ENCODE measurements at regions not wholly inside any gene's neighbourhood (a gene's known extent, or its start where the extent isn't known, plus 50 kb on each side); places are given as distances from the start of the nearest gene placed in this dataset.

- TF ChIP-seq CTCF (IDR thresholded peaks at IDR 0.05; ENCODE audit: borderline replicate concordance, insufficient read depth, low read depth, low read length): no peak
- H3K4me3 ChIP-seq (ENCODE audit: low read depth, low read length): no peak overlapping the region
Measured at GRCh38 chr7:16212610-16213009, 208.7 kb downstream of the CRPPA start.

- no peak for TF ChIP-seq CTCF (IDR thresholded peaks at IDR 0.05; ENCODE audit: borderline replicate concordance, insufficient read depth, low read depth, low read length)
- no peak overlapping the region for H3K4me3 ChIP-seq (ENCODE audit: low read depth, low read length)
Measured at GRCh38 chr7:16212032-16212431, 209.3 kb downstream of the CRPPA start.

- no peak overlapping the region for H3K4me3 ChIP-seq (ENCODE audit: low read depth, low read length)
- no peak for TF ChIP-seq CTCF (IDR thresholded peaks at IDR 0.05; ENCODE audit: borderline replicate concordance, insufficient read depth, low read depth, low read length)
Measured at GRCh38 chr7:16211402-16211925, 209.9 kb downstream of the CRPPA start.

GRCh38 chr7:16210171-16210570, 211.2 kb downstream of the CRPPA start:
- no peak for TF ChIP-seq CTCF (IDR thresholded peaks at IDR 0.05; ENCODE audit: borderline replicate concordance, insufficient read depth, low read depth, low read length)

GRCh38 chr7:16207321-16207720, 214.0 kb downstream of the CRPPA start:
- no peak for TF ChIP-seq CTCF (IDR thresholded peaks at IDR 0.05; ENCODE audit: borderline replicate concordance, insufficient read depth, low read depth, low read length)
- no peak overlapping the region for H3K4me3 ChIP-seq (ENCODE audit: low read depth, low read length)

More at GRCh38 chr7:16210171-16210570, 211.2 kb downstream of the CRPPA start:
- no peak overlapping the region for H3K4me3 ChIP-seq (ENCODE audit: low read depth, low read length)

GRCh38 chr7:16205466-16205865, 215.9 kb downstream of the CRPPA start:
- TF ChIP-seq CTCF (IDR thresholded peaks at IDR 0.05; ENCODE audit: borderline replicate concordance, insufficient read depth, low read depth, low read length): no peak
- no peak overlapping the region for H3K4me3 ChIP-seq (ENCODE audit: low read depth, low read length)

- TF ChIP-seq CTCF (IDR thresholded peaks at IDR 0.05; ENCODE audit: borderline replicate concordance, insufficient read depth, low read depth, low read length): no peak
- no peak overlapping the region for H3K4me3 ChIP-seq (ENCODE audit: low read depth, low read length)
Measured at GRCh38 chr7:16204953-16205352, 216.4 kb downstream of the CRPPA start.

All from GM12875 (cell line).